Right hindlimb (tissue), 1 donor: ENCODE measurements at regions not wholly inside any gene's neighbourhood (a gene's known extent, or its start where the extent isn't known, plus 50 kb on each side); places are given as distances from the start of the nearest gene placed in this dataset.
"Not testable (repeated sequence)": the region's sequence is repeated elsewhere in the genome, so short reads cannot be mapped to it uniquely, and the experiment has no call there.

Source experiments
- DNase-seq: peaks from one replicate; pipeline ENCODE4 v3.0.0-alpha.2; 2018

GRCh38 chr11:105429096-105429910 lies 180.6 kb upstream of the GRIA4 start:
- no peak for DNase-seq

GRCh38 chr11:105407101-105407500 lies 202.8 kb upstream of the GRIA4 start:
- DNase-seq = no peak

- no peak for DNase-seq
Observed at GRCh38 chr11:105401269-105401809, 208.5 kb upstream of the GRIA4 start.

GRCh38 chr11:105399511-105399910 lies 210.4 kb upstream of the GRIA4 start:
- no peak for DNase-seq

- DNase-seq = no peak
Observed at GRCh38 chr11:105398636-105399035, 211.2 kb upstream of the GRIA4 start.

- DNase-seq = no peak
Observed at GRCh38 chr11:105393326-105393725, 216.5 kb upstream of the GRIA4 start.

- DNase-seq = no peak
Observed at GRCh38 chr11:105392556-105392955, 217.3 kb upstream of the GRIA4 start.

GRCh38 chr11:105389952-105390351 lies 219.9 kb upstream of the GRIA4 start:
- DNase-seq = no peak

- no peak for DNase-seq
Observed at GRCh38 chr11:105388006-105388405, 221.9 kb upstream of the GRIA4 start.

GRCh38 chr11:105381941-105382340 lies 227.9 kb upstream of the GRIA4 start:
- no peak for DNase-seq

- DNase-seq = no peak
Observed at GRCh38 chr11:105377870-105378269, 232.0 kb upstream of the GRIA4 start.

- no peak for DNase-seq
Observed at GRCh38 chr11:105372206-105372605, 232.6 kb upstream of the CARD18 start.

GRCh38 chr11:105371311-105371710 lies 231.7 kb upstream of the CARD18 start:
- no peak for DNase-seq

GRCh38 chr11:105368711-105369110 lies 229.1 kb upstream of the CARD18 start:
- no peak for DNase-seq

- no peak for DNase-seq
Observed at GRCh38 chr11:105367129-105367528, 227.6 kb upstream of the CARD18 start.

GRCh38 chr11:105361651-105362050 lies 222.1 kb upstream of the CARD18 start:
- no peak for DNase-seq

- DNase-seq = no peak
Observed at GRCh38 chr11:105357764-105358163, 218.2 kb upstream of the CARD18 start.

GRCh38 chr11:105357146-105357545 lies 217.6 kb upstream of the CARD18 start:
- DNase-seq = no peak

- not testable (repeated sequence) for DNase-seq
Observed at GRCh38 chr11:105349867-105350266, 210.3 kb upstream of the CARD18 start.

- DNase-seq = no peak
Observed at GRCh38 chr11:105344938-105345337, 205.4 kb upstream of the CARD18 start.

- DNase-seq = no peak
Observed at GRCh38 chr11:105334025-105334714, 194.6 kb upstream of the CARD18 start.

- no peak for DNase-seq
Observed at GRCh38 chr11:105333153-105333552, 193.6 kb upstream of the CARD18 start.

GRCh38 chr11:105332171-105332570 lies 192.6 kb upstream of the CARD18 start:
- DNase-seq = no peak

GRCh38 chr11:105328061-105328460 lies 188.5 kb upstream of the CARD18 start:
- DNase-seq = no peak
